ENCODE measurements at regions not wholly inside any gene's neighbourhood (a gene's known extent, or its start where the extent isn't known, plus 50 kb on each side); places are given as distances from the start of the nearest gene placed in this dataset.
"Not testable (repeated sequence)": the region's sequence is repeated elsewhere in the genome, so short reads cannot be mapped to it uniquely, and the experiment has no call there.

GRCh38 chr11:10955616-10956015 is 97.8 kb upstream of the ZBED5 start:
- TF ChIP-seq CTCF (IDR thresholded peaks at IDR 0.05; ENCODE audit: borderline replicate concordance, insufficient read depth, low read depth, low read length), result no peak
- no peak overlapping the region for H3K4me3 ChIP-seq (ENCODE audit: low read depth, low read length)

- H3K4me3 ChIP-seq (ENCODE audit: low read depth, low read length), result no peak overlapping the region
- no peak for TF ChIP-seq CTCF (IDR thresholded peaks at IDR 0.05; ENCODE audit: borderline replicate concordance, insufficient read depth, low read depth, low read length)
These were observed 96.3 kb upstream of the ZBED5 start for GRCh38 chr11:10954184-10954583.

GRCh38 chr11:10952872-10953271 is 95.0 kb upstream of the ZBED5 start:
- TF ChIP-seq CTCF (IDR thresholded peaks at IDR 0.05; ENCODE audit: borderline replicate concordance, insufficient read depth, low read depth, low read length), result no peak
- H3K4me3 ChIP-seq (ENCODE audit: low read depth, low read length), result no peak overlapping the region

- H3K4me3 ChIP-seq (ENCODE audit: low read depth, low read length), result not testable (repeated sequence)
These were observed 90.1 kb upstream of the ZBED5 start for GRCh38 chr11:10947935-10948334.

- H3K4me3 ChIP-seq (ENCODE audit: low read depth, low read length), result no peak overlapping the region
- TF ChIP-seq CTCF (IDR thresholded peaks at IDR 0.05; ENCODE audit: borderline replicate concordance, insufficient read depth, low read depth, low read length), result no peak
These were observed 88.2 kb upstream of the ZBED5 start for GRCh38 chr11:10946072-10946471.

- no peak overlapping the region for H3K4me3 ChIP-seq (ENCODE audit: low read depth, low read length)
- no peak for TF ChIP-seq CTCF (IDR thresholded peaks at IDR 0.05; ENCODE audit: borderline replicate concordance, insufficient read depth, low read depth, low read length)
These were observed 87.3 kb upstream of the ZBED5 start for GRCh38 chr11:10945196-10945595.

- H3K4me3 ChIP-seq (ENCODE audit: low read depth, low read length), result no peak overlapping the region
- no peak for TF ChIP-seq CTCF (IDR thresholded peaks at IDR 0.05; ENCODE audit: borderline replicate concordance, insufficient read depth, low read depth, low read length)
These were observed 86.1 kb upstream of the ZBED5 start for GRCh38 chr11:10943968-10944367.

GRCh38 chr11:10942620-10943019 is 84.8 kb upstream of the ZBED5 start:
- no peak for TF ChIP-seq CTCF (IDR thresholded peaks at IDR 0.05; ENCODE audit: borderline replicate concordance, insufficient read depth, low read depth, low read length)
- H3K4me3 ChIP-seq (ENCODE audit: low read depth, low read length), result no peak overlapping the region

Data from GM12875 (cell line).